Endothelial cell of umbilical vein (primary cell): ENCODE measurements at regions not wholly inside any gene's neighbourhood (a gene's known extent, or its start where the extent isn't known, plus 50 kb on each side); places are given as distances from the start of the nearest gene placed in this dataset.

Experiments used
- BruUV-seq: library from RNA; stranded (reverse); fragments of 400-500 nt; replicated peaks from 2 replicates; lab custom pipeline; 2021; lab: Mats Ljungman, UMichigan
- CTCF ChIA-PET: fragments of 300-600, 350-600 bp; sonication (Branson Sonifier 250); formaldehyde crosslinking; loops from one replicate; lab custom pipeline; 2021; ENCODE audit warnings: antibody characterized with exemption, inconsistent platforms; lab: Charles Lee
- POLR2A ChIA-PET: fragments of 300-600, 350-600 bp; sonication (Branson Sonifier 250); formaldehyde crosslinking; loops from one replicate; lab custom pipeline; 2021; ENCODE audit warnings: antibody characterized with exemption, inconsistent platforms; lab: Charles Lee
- DNase-seq: peaks from one replicate; pipeline ENCODE4 v3.0.0-alpha.2; 2011; ENCODE audit warnings: low read depth, low spot score
- FAIRE-seq: peaks from 2 replicates; lab custom pipeline; 2011; peaks lifted over from hg19 to GRCh38; lab: Jason Lieb, UNC
- H2AFZ ChIP-seq: 2 replicates; pipeline ENCODE4 v1.6.0; 2012; ENCODE audit warnings: low read depth, low read length, control low read depth, inconsistent platforms
- H3K27ac ChIP-seq: 2 replicates; pipeline ENCODE4 v1.5.1; 2011; ENCODE audit warnings: low read depth, mild to moderate bottlenecking, control low read depth, low read length, moderate library complexity; ENCODE audit not compliant: insufficient read depth
- H3K27me3 ChIP-seq, 2 experiments: 2 replicates each; pipeline versions ENCODE4 v1.6.0 to v1.6.1; 2011; ENCODE audit warnings: low read length in 2 of 2, mixed read lengths in 1 of 2; ENCODE audit not compliant: control insufficient read depth in 2 of 2, insufficient read depth in 2 of 2
- H3K36me3 ChIP-seq, 2 experiments: 2 replicates in 1 of 2; 3 replicates in 1 of 2; pipeline ENCODE4 v1.5.1; 2011; ENCODE audit warnings: low read length in 2 of 2, mild to moderate bottlenecking in 1 of 2, moderate library complexity in 1 of 2; ENCODE audit not compliant: control insufficient read depth in 2 of 2, insufficient read depth in 2 of 2; ENCODE audit errors: extremely low read depth in 1 of 2
- H3K4me1 ChIP-seq: 3 replicates; pipeline ENCODE4 v1.5.1; 2011; ENCODE audit warnings: mild to moderate bottlenecking, low read length; ENCODE audit not compliant: control insufficient read depth, insufficient read depth; ENCODE audit errors: extremely low read depth
- H3K4me2 ChIP-seq: 2 replicates; pipeline ENCODE4 v1.6.1; 2011; ENCODE audit warnings: low read length, control low read depth, mixed read lengths; ENCODE audit not compliant: insufficient read depth
- H3K4me3 ChIP-seq, 3 experiments: fragments of 200-600 bp in 1 of 3; sonication (generic), shearing (Covaris generic) in 1 of 3; replicated peaks in 1 of 3; 2 replicates each; pipeline ENCODE4 v1.5.1; 2011 to 2016; ENCODE audit warnings: control low read depth in 3 of 3, low read length in 3 of 3, mild to moderate bottlenecking in 2 of 3, inconsistent platforms in 1 of 3, low read depth in 1 of 3, moderate library complexity in 1 of 3; ENCODE audit not compliant: insufficient read depth in 1 of 3
- H3K79me2 ChIP-seq: 2 replicates; pipeline ENCODE4 v1.6.0; 2012; ENCODE audit warnings: low read length, inconsistent platforms; ENCODE audit not compliant: control insufficient read depth, insufficient read depth
- H3K9ac ChIP-seq: replicated peaks from 2 replicates; pipeline ENCODE3; 2011; ENCODE audit warnings: low read length, control low read depth; ENCODE audit not compliant: insufficient read depth; ENCODE audit errors: extremely low read depth
- H3K9me1 ChIP-seq: replicated peaks from 3 replicates; pipeline ENCODE4 v1.6.0; 2011; ENCODE audit warnings: mild to moderate bottlenecking, low read length; ENCODE audit not compliant: control insufficient read depth, insufficient read depth; ENCODE audit errors: extremely low read depth
- H3K9me3 ChIP-seq: replicated peaks from 2 replicates; pipeline ENCODE4 v1.5.1; 2012; ENCODE audit warnings: low read length, inconsistent platforms; ENCODE audit not compliant: control insufficient read depth, insufficient read depth
- H4K20me1 ChIP-seq: replicated peaks from 2 replicates; pipeline ENCODE3; 2011; ENCODE audit warnings: mild to moderate bottlenecking, low read length; ENCODE audit not compliant: control insufficient read depth, insufficient read depth; ENCODE audit errors: extremely low read depth
- CTCF ChIP-seq, 2 donors: IDR thresholded peaks; 1 replicate in 1 of 2; 2 replicates in 1 of 2; pipeline ENCODE4 v1.5.1; 2011; ENCODE audit warnings: low read length in 2 of 2, mild to moderate bottlenecking in 2 of 2, moderate library complexity in 2 of 2, control low read depth in 1 of 2, inconsistent platforms in 1 of 2, low read depth in 1 of 2; ENCODE audit not compliant: insufficient read depth in 1 of 2; ENCODE audit errors: extremely low read depth in 1 of 2
- EZH2 ChIP-seq: IDR thresholded peaks from 2 replicates; pipeline ENCODE4 v1.6.1; 2012; ENCODE audit warnings: borderline replicate concordance, low read depth, mild to moderate bottlenecking, moderate library complexity, low read length, inconsistent platforms; ENCODE audit not compliant: severe bottlenecking
- FOS ChIP-seq: IDR thresholded peaks from 2 replicates; pipeline ENCODE4 v1.6.1; 2011; ENCODE audit warnings: mild to moderate bottlenecking, low read length, moderate library complexity, borderline replicate concordance; ENCODE audit not compliant: insufficient read depth
- JUN ChIP-seq: IDR thresholded peaks from 2 replicates; pipeline ENCODE4 v1.6.1; 2011; ENCODE audit warnings: borderline replicate concordance, low read depth; ENCODE audit not compliant: insufficient read length, insufficient read depth
- MAX ChIP-seq: IDR thresholded peaks from 2 replicates; pipeline ENCODE4 v1.6.1; 2011; ENCODE audit not compliant: insufficient read depth, insufficient read length
- MYC ChIP-seq: IDR thresholded peaks from one replicate; pipeline ENCODE4 v1.6.1; 2011; ENCODE audit warnings: mild to moderate bottlenecking, low read depth, low read length
- POLR2A ChIP-seq: IDR thresholded peaks from 2 replicates; pipeline ENCODE4 v1.6.1; 2012; ENCODE audit warnings: low read depth, mild to moderate bottlenecking, control low read depth, low read length
- POLR2AphosphoS5 ChIP-seq: IDR thresholded peaks from 2 replicates; pipeline ENCODE4 v1.6.1; 2012; ENCODE audit warnings: low read depth, mild to moderate bottlenecking, control low read depth, low read length, moderate library complexity; ENCODE audit not compliant: insufficient read depth
- dilution Hi-C: fragments of 300-500 bp; cut with MboI; formaldehyde crosslinking; loops from one replicate; pipeline ENCODE4 v1.15.0; 2019; ENCODE audit warnings: low sequenced_read_pairs; ENCODE audit not compliant: extremely low pct_ligation_motif_present
- intact Hi-C: fragments of 100-400 bp; cut with micrococcal nuclease; formaldehyde crosslinking; loops from one replicate; pipeline ENCODE4 v1.10.0; 2022

GRCh38 chr19:30692879-30693503, 320.8 kb downstream of the ZNF536 start:
- intact Hi-C loops (no loop called here), dilution Hi-C loops (no loop called here)
- Histone ChIP-seq H4K20me1 (no peaks in the 10 kb centered on the region), H3K4me1 (no peaks in the 10 kb centered on the region), H3K27me3 (no peaks in the 10 kb centered on the region), H3K9me3 (no peaks in the 10 kb centered on the region), H3K27ac (no peak overlapping the region), H3K9ac (no peak overlapping the region), H3K36me3 (no peaks in the 10 kb centered on the region), H3K4me3 (no peak overlapping the region), H2AFZ (no peak overlapping the region), H3K4me2 (no peak overlapping the region), H3K79me2 (no peaks in the 10 kb centered on the region), H3K9me1 (no peaks in the 10 kb centered on the region)
- POLR2A ChIA-PET = no interaction called here
- DNase-seq (no peak), FAIRE-seq (no peak)
- no peak for TF ChIP-seq MAX
- no peak for TF ChIP-seq EZH2
- no peak for TF ChIP-seq POLR2AphosphoS5
- no peak for TF ChIP-seq CTCF (IDR thresholded peaks at IDR 0.05; ENCODE audit: extremely low read depth in 1 of 2, insufficient read depth in 1 of 2, low read depth in 1 of 2, low read length in 2 of 2)
- TF ChIP-seq JUN = no peak
- TF ChIP-seq MYC = no peak
- TF ChIP-seq FOS = no peak
- no peak for TF ChIP-seq POLR2A
- no TSS peak for BruUV-seq
- CTCF ChIA-PET = interaction anchor here (1.2 kb wide), 1 partner anchor 10 kb away, joined by 5 read pairs; no protein-coding TSS in a partner anchor
